Activated CD4-positive, alpha-beta T cell treated with anti-CD3 and anti-CD28 coated beads for 36 hours (primary cell): ENCODE measurements at regions not wholly inside any gene's neighbourhood (a gene's known extent, or its start where the extent isn't known, plus 50 kb on each side); places are given as distances from the start of the nearest gene placed in this dataset.

Experiments used
- ATAC-seq: fragments of 200-7000 bp; cut with Tn5 transposase; one replicate; pipeline ENCODE4 v1.10.0; 2021; ENCODE audit warnings: mild to moderate bottlenecking, moderate library complexity
- CTCF ChIA-PET: fragments of 350-600 bp; sonication (Branson Sonifier 250); formaldehyde crosslinking; loops from one replicate; lab custom pipeline; 2021; ENCODE audit warnings: antibody characterized with exemption; lab: Charles Lee
- POLR2A ChIA-PET: fragments of 350-600 bp; sonication (Branson Sonifier 250); formaldehyde crosslinking; loops from one replicate; lab custom pipeline; 2021; ENCODE audit warnings: antibody characterized with exemption, inconsistent platforms; lab: Charles Lee
- DNase-seq: peaks from one replicate; pipeline ENCODE4 v3.0.0-alpha.2; 2020
- H3K27ac Mint-ChIP-seq: one replicate; pipeline ENCODE4 v1.8.0; 2021; ENCODE audit warnings: mixed read lengths
- H3K27me3 Mint-ChIP-seq: one replicate; pipeline ENCODE4 v1.8.0; 2021; ENCODE audit warnings: mixed read lengths
- H3K36me3 Mint-ChIP-seq: one replicate; pipeline ENCODE4 v1.8.0; 2021; ENCODE audit warnings: low read depth, mixed read lengths
- H3K4me1 Mint-ChIP-seq: one replicate; pipeline ENCODE4 v1.8.0; 2021; ENCODE audit warnings: mixed read lengths
- H3K4me3 Mint-ChIP-seq: one replicate; pipeline ENCODE4 v1.8.0; 2021; ENCODE audit warnings: mild to moderate bottlenecking, moderate library complexity, mixed read lengths
- H3K9me3 Mint-ChIP-seq: one replicate; pipeline ENCODE4 v1.8.0; 2021; ENCODE audit warnings: low read depth, mixed read lengths
- intact Hi-C, 2 experiments: fragments of 100-400 bp; cut with DNase I in 1 of 2; cut with micrococcal nuclease in 1 of 2; formaldehyde crosslinking; loops; one replicate each; pipeline versions ENCODE4 v1.14.2 to v1.15.1; 2022 to 2024; cut with DNase I, micrococcal nuclease

- intact Hi-C loops: no loop called here
- Mint-ChIP-seq H3K36me3 (no peaks in the 10 kb centered on the region), H3K27me3 (no peaks in the 10 kb centered on the region), H3K9me3 (peaks cover 2% of the 10 kb centered on the region), H3K27ac (no peak overlapping the region), H3K4me3 (no peak overlapping the region), H3K4me1 (no peaks in the 10 kb centered on the region)
- POLR2A ChIA-PET: no interaction called here
- CTCF ChIA-PET: no interaction called here
- ATAC-seq: no peak
- DNase-seq: no peak
These were observed 135.4 kb upstream of the SEMA3D start for GRCh38 chr7:85322252-85322651.

- DNase-seq (no peak), ATAC-seq (no peak)
- ChIA-PET POLR2A (no interaction called here), CTCF (no interaction called here)
- Mint-ChIP-seq H3K36me3 (no peaks in the 10 kb centered on the region), H3K27ac (no peak overlapping the region), H3K4me1 (no peaks in the 10 kb centered on the region), H3K27me3 (no peaks in the 10 kb centered on the region), H3K4me3 (no peak overlapping the region), H3K9me3 (peaks cover 2% of the 10 kb centered on the region)
- intact Hi-C loops: no loop called here
These were observed 134.0 kb upstream of the SEMA3D start for GRCh38 chr7:85320699-85321476.

- ChIA-PET POLR2A (no interaction called here), CTCF (no interaction called here)
- ATAC-seq (no peak), DNase-seq (no peak)
- H3K27me3 Mint-ChIP-seq: no peaks in the 10 kb centered on the region
- H3K27ac Mint-ChIP-seq: no peak overlapping the region
- no peaks in the 10 kb centered on the region for H3K9me3 Mint-ChIP-seq
- H3K4me1 Mint-ChIP-seq: no peaks in the 10 kb centered on the region
- no peaks in the 10 kb centered on the region for H3K36me3 Mint-ChIP-seq
- intact Hi-C loops: no loop called here
- no peak overlapping the region for H3K4me3 Mint-ChIP-seq
These were observed 129.6 kb upstream of the SEMA3D start for GRCh38 chr7:85316489-85316888.

DNA sequence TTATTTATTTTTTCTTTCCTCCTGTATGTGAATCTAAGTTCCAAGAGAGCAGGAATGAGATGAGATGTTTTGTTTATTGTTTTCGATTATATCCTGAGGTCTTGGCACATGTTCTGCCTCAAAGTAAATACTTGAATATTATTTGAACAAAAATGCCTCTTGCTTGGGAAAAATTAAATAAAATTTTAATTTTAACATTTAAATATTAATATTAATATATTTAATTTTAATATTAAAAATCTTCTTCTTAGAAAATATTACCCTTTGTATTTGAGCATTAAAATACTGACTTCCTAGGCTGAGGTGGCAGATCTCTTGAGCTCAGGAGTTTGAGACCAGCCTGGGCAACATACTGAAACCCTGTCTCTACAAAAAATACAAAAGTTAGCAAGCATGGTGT lies 123.4 kb upstream of the SEMA3D start:
- H3K27ac Mint-ChIP-seq: no peak overlapping the region
- H3K4me3 Mint-ChIP-seq: no peak overlapping the region
- no peaks in the 10 kb centered on the region for H3K9me3 Mint-ChIP-seq
- no peaks in the 10 kb centered on the region for H3K4me1 Mint-ChIP-seq
- CTCF ChIA-PET: no interaction called here
- POLR2A ChIA-PET: no interaction called here
- no peaks in the 10 kb centered on the region for H3K36me3 Mint-ChIP-seq
- DNase-seq: no peak
- intact Hi-C loops: no loop called here
- H3K27me3 Mint-ChIP-seq: no peaks in the 10 kb centered on the region
- no peak for ATAC-seq

- H3K4me3 Mint-ChIP-seq: no peak overlapping the region
- ChIA-PET CTCF (no interaction called here), POLR2A (interaction anchor here (0.6 kb wide), 1 partner anchor 200 kb away, joined by 3 read pairs; no protein-coding TSS in a partner anchor)
- H3K27ac Mint-ChIP-seq: no peak overlapping the region
- no peak for ATAC-seq
- no peaks in the 10 kb centered on the region for H3K36me3 Mint-ChIP-seq
- no peaks in the 10 kb centered on the region for H3K9me3 Mint-ChIP-seq
- intact Hi-C loops: no loop called here
- no peaks in the 10 kb centered on the region for H3K27me3 Mint-ChIP-seq
- H3K4me1 Mint-ChIP-seq: no peaks in the 10 kb centered on the region
- no peak for DNase-seq
These were observed 119.3 kb upstream of the SEMA3D start for GRCh38 chr7:85306115-85306514.

DNA sequence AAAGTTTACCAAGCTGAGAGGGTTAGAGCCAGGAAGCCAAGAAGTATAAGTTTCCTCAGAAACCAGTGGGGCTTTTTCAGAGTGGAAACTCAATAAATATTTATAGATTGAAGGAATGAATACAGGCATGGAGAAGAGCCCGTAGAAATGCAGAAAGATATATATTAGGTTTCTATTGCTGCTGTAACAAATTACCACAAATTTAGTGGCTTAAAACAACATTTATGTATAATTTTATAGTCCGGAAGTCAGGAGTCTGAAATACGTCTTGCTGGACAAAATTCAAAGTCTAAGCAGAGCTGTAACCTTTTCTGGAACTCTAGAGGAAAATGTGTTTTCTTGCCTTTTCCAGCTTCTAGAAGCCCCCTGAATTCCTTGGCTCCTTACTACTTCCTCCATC lies 107.3 kb upstream of the SEMA3D start:
- H3K4me3 Mint-ChIP-seq: no peak overlapping the region
- H3K36me3 Mint-ChIP-seq: no peaks in the 10 kb centered on the region
- H3K9me3 Mint-ChIP-seq: peaks cover 2% of the 10 kb centered on the region
- no peaks in the 10 kb centered on the region for H3K4me1 Mint-ChIP-seq
- no peak overlapping the region for H3K27ac Mint-ChIP-seq
- no peaks in the 10 kb centered on the region for H3K27me3 Mint-ChIP-seq
- DNase-seq (no peak), ATAC-seq (no peak)
- ChIA-PET POLR2A (no interaction called here), CTCF (no interaction called here)
- intact Hi-C loops: no loop called here

- no peak for ATAC-seq
- H3K27ac Mint-ChIP-seq: no peak overlapping the region
- ChIA-PET POLR2A (no interaction called here), CTCF (no interaction called here)
- H3K27me3 Mint-ChIP-seq: no peaks in the 10 kb centered on the region
- H3K36me3 Mint-ChIP-seq: no peaks in the 10 kb centered on the region
- peaks cover 2% of the 10 kb centered on the region for H3K9me3 Mint-ChIP-seq
- no peaks in the 10 kb centered on the region for H3K4me1 Mint-ChIP-seq
- no peak overlapping the region for H3K4me3 Mint-ChIP-seq
- DNase-seq: no peak
- intact Hi-C loops: no loop called here
These were observed 106.2 kb upstream of the SEMA3D start for GRCh38 chr7:85292908-85293576.

DNA sequence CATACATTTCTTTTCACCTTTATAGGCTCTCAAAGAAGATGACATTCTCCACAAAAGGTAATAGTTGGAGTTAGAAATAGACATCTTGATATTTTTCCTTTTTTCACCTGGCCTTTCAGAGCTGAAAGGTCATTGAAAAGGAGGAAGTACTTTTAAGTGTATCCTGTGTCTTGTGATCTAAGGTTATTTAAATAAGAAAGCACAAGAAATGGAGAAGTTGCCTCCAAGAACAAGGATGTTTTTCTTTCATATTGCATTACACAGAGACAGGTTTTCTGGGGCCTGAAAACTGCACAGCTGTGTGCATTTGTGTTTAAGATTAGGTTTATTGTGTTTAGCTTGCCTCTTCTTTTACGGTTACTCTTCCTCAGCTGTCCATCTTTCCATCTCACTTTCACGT lies 103.4 kb upstream of the SEMA3D start:
- no peaks in the 10 kb centered on the region for H3K36me3 Mint-ChIP-seq
- CTCF ChIA-PET: no interaction called here
- intact Hi-C loops: no loop called here
- H3K4me1 Mint-ChIP-seq: no peaks in the 10 kb centered on the region
- H3K27me3 Mint-ChIP-seq: no peaks in the 10 kb centered on the region
- DNase-seq (no peak), ATAC-seq (no peak)
- no peaks in the 10 kb centered on the region for H3K9me3 Mint-ChIP-seq
- H3K4me3 Mint-ChIP-seq: no peak overlapping the region
- POLR2A ChIA-PET: no interaction called here
- H3K27ac Mint-ChIP-seq: no peak overlapping the region

DNA sequence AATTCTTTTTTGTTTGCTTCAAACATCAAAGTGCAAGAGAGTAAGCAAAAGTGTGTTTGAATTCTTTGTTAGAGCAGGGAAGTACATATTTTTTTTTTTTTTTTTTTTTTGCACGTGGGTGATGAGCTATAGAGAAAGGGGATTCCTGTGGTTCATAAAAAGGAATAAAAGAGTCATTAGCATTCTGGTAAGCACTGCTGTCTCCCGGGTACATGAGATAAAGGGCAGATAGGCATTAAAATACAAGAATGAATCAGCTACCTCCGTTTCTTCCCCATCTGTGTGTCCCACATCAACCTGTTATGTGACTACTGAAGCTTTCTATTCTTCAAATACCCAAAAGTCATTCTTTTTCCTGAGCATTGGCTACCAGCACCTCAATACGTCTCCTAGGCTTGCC lies 102.4 kb upstream of the SEMA3D start:
- DNase-seq: no peak
- Mint-ChIP-seq H3K27ac (no peak overlapping the region), H3K4me3 (no peak overlapping the region), H3K9me3 (no peaks in the 10 kb centered on the region), H3K4me1 (no peaks in the 10 kb centered on the region), H3K36me3 (no peaks in the 10 kb centered on the region), H3K27me3 (no peaks in the 10 kb centered on the region)
- ChIA-PET POLR2A (no interaction called here), CTCF (interaction anchor here (0.8 kb wide), 1 partner anchor 23 kb away, joined by 3 read pairs; no protein-coding TSS in a partner anchor)
- ATAC-seq: no peak
- intact Hi-C loops: no loop called here

DNA sequence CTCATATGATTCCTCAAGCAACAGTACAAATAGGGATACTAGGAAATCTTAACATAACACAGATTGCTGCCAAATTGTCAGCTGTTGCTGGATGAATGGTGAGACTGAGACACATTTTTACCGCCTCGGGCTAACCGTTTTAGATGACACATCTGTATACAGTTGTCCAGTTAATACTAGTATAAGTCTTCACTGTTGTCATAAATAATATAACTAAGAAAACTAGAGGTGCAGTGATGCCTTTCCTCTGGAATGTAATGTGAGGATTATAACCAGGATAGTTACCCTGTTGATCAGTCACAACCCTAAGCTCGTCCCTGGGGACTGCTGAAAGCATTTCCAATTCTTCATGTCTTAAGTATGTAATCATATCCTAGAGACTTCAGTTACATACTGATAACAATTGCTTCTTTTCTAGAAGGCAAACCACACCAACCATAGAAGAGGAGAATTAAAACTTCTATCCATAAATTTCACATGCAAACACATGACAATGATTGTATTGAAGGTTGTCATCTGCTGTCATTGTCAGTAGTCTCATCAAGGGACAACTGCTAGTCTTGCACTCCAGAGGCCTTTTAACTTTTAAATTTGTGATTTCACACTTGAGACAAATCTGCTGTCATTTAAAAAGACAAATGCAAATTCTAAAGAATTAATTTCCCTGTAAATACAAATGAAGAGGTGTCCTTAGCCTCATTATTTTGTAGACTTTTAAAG lies 100.4 kb upstream of the SEMA3D start:
- Mint-ChIP-seq H3K27ac (no peak overlapping the region), H3K36me3 (no peaks in the 10 kb centered on the region), H3K9me3 (no peaks in the 10 kb centered on the region), H3K4me1 (no peaks in the 10 kb centered on the region), H3K4me3 (no peak overlapping the region), H3K27me3 (no peaks in the 10 kb centered on the region)
- POLR2A ChIA-PET: no interaction called here
- intact Hi-C loops: no loop called here
- DNase-seq (no peak), ATAC-seq (no peak)
- CTCF ChIA-PET: no interaction called here

DNA sequence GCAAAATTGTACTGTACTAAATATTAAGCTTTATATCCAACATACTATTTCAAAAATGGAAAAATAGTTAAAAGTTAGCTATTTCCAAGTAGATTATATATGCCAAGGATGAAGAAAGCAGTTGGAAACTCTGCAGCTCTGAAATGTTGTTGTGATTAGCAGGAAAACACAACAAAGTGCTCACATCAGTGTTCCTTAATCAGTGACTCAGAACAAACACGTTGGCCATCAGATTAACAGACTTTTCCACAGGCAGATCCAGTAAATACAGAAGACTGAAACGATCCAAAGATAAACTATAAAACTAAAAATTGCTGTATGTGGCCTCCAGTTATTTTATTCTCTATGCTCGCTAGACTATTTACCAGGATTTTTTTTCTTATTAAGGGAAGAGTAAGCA lies 99.6 kb upstream of the SEMA3D start:
- intact Hi-C loops: no loop called here
- Mint-ChIP-seq H3K4me1 (no peaks in the 10 kb centered on the region), H3K27ac (no peak overlapping the region), H3K36me3 (no peaks in the 10 kb centered on the region), H3K4me3 (no peak overlapping the region), H3K27me3 (no peaks in the 10 kb centered on the region), H3K9me3 (no peaks in the 10 kb centered on the region)
- ATAC-seq (no peak), DNase-seq (no peak)
- CTCF ChIA-PET: no interaction called here
- POLR2A ChIA-PET: no interaction called here

- ChIA-PET CTCF (no interaction called here), POLR2A (no interaction called here)
- no peak overlapping the region for H3K27ac Mint-ChIP-seq
- H3K4me1 Mint-ChIP-seq: no peaks in the 10 kb centered on the region
- ATAC-seq (no peak), DNase-seq (no peak)
- no peaks in the 10 kb centered on the region for H3K27me3 Mint-ChIP-seq
- no peaks in the 10 kb centered on the region for H3K36me3 Mint-ChIP-seq
- no peaks in the 10 kb centered on the region for H3K9me3 Mint-ChIP-seq
- intact Hi-C loops: no loop called here
- H3K4me3 Mint-ChIP-seq: no peak overlapping the region
These were observed 98.7 kb upstream of the SEMA3D start for GRCh38 chr7:85285527-85285926.
